ENCODE measurements at regions not wholly inside any gene's neighbourhood (a gene's known extent, or its start where the extent isn't known, plus 50 kb on each side); places are given as distances from the start of the nearest gene placed in this dataset.
A peak's percentile ranks its signal among the peaks of the same experiment; 100 is the strongest.
"Not testable (repeated sequence)": the region's sequence is repeated elsewhere in the genome, so short reads cannot be mapped to it uniquely, and the experiment has no call there.

GRCh38 chr1:161454865-161455707, 50.2 kb upstream of the FCGR2A start:
- H3K27ac ChIP-seq; H3K9me3 ChIP-seq; H3K36me3 ChIP-seq; FAIRE-seq; H3K4me1 ChIP-seq; H3K4me3 ChIP-seq; DNase-seq; intact Hi-C loops (cut with DNase I); H3K27me3 ChIP-seq: not testable (repeated sequence)
- ATAC-seq = peak; percentile 29 to 53 (median 38)
- WGBS, 2 donors = no CpG with 5 or more reads among the region's 107 CpGs

DNA sequence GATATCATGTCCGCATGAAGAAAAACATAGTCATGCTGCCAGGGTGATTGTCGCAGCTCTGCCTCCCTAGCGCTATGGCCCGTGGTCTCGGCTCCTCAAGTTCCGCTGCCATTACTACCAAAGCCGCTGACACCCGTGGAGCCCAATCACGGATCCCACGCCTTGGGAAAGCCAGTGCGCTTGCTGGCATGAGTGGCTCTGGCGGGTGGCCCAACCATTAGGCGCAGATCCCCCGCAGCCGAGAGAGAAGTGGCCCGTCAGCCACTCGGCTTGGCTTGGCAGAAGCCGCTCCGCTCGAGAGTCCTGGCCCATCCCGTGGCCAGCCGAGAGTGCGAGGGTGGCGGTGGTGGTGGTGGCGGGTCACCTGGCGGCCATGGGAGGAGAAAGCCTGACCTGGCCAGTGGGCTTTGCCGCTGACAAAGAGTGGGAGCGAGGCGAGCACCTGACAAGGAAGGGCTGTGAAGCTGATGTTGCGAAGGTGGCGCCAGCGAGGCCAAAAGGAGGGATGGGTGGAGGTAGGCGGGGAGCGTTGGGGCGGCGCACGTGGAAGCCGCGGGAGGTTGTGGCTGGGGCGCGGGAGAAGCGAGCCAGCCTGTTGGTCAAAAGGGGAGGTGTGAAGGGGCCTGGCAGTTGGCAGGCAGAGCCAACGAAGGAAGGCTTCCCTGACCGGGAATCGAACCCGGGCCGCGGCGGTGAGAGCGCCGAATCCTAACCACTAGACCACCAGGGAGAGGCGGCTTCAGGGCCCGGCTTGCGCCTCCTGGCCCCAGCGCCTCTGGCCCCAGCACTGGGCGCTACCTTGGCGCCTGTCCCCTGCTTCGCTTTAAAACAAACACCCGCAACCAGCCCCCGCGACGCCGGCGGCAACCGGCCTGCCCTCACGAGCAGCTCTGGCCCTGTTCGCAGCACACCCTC, 51.0 kb upstream of the FCGR2A start:
- not testable (repeated sequence) for FAIRE-seq
- 57 to 62% methylated on average over 11 to 12 of the region's 67 CpGs for WGBS, 2 donors
- ATAC-seq = peak; percentile 74 to 91 (median 82)

GRCh38 chr1:161451698-161452348, 53.4 kb upstream of the FCGR2A start:
- DNase-seq; FAIRE-seq; intact Hi-C loops (cut with DNase I); H3K27me3 ChIP-seq; H3K4me1 ChIP-seq; H3K9me3 ChIP-seq; ATAC-seq; H3K27ac ChIP-seq; H3K36me3 ChIP-seq; H3K4me3 ChIP-seq: not testable (repeated sequence)
- no CpG with 5 or more reads among the region's 29 CpGs for WGBS, 2 donors

More for the DNA sequence above, 51.0 kb upstream of the FCGR2A start:
- H3K36me3 ChIP-seq; H3K4me1 ChIP-seq; H3K27me3 ChIP-seq; H3K9me3 ChIP-seq; intact Hi-C loops (cut with DNase I); H3K27ac ChIP-seq; H3K4me3 ChIP-seq: not testable (repeated sequence)
- DNase-seq = peak in 4 of 6 donors; percentile 36 to 97 (median 61)

DNA sequence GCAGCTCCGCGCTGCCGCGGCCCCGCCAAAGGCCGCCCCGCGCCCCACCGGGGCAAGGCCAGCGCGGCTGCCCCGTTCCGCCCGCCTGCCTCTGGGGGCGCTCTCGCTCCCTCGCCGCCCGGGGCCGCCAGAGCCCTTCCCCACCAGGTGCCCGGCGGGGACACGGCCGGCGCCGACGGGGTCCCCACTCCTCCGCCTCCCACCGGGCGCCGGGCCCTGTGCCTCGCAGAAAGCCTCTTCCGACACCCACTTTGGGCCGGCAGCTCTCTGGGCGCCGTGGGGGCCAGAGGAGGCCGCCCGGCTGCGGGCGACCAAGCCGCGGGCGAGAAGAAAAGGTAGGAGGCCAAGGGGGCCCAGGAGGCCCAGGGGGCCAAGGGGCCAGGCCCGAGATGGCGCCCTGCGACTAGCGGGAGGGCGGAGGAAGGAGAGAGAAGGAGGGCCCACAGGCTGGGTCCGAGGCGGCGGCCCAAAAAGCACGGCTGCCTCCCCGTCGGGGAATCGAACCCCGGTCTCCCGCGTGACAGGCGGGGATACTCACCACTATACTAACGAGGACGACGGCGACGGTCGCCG, 57.4 kb upstream of the FCGR2A start:
- FAIRE-seq; H3K36me3 ChIP-seq; ATAC-seq; H3K4me3 ChIP-seq; H3K27me3 ChIP-seq; H3K4me1 ChIP-seq; DNase-seq; intact Hi-C loops (cut with DNase I); H3K27ac ChIP-seq; H3K9me3 ChIP-seq: not testable (repeated sequence)
- WGBS, 2 donors = no CpG with 5 or more reads among the region's 66 CpGs

GRCh38 chr1:161447040-161447759, 58.1 kb upstream of the FCGR2A start:
- FAIRE-seq; H3K27ac ChIP-seq; H3K4me3 ChIP-seq; H3K4me1 ChIP-seq; H3K27me3 ChIP-seq; intact Hi-C loops (cut with DNase I); H3K36me3 ChIP-seq; DNase-seq; H3K9me3 ChIP-seq: not testable (repeated sequence)
- no CpG with 5 or more reads among the region's 79 CpGs for WGBS, 2 donors
- ATAC-seq = peak; percentile 61 to 79 (median 68)

GRCh38 chr1:161444725-161445124, 60.5 kb upstream of the FCGR2A start:
- H3K9me3 ChIP-seq; H3K4me3 ChIP-seq; H3K36me3 ChIP-seq; H3K27ac ChIP-seq; intact Hi-C loops (cut with DNase I); H3K4me1 ChIP-seq; H3K27me3 ChIP-seq; FAIRE-seq: not testable (repeated sequence)
- DNase-seq (peak; percentile 13 to 95 (median 40)), ATAC-seq (peak in 2 of 4 donors; percentile 7 to 15)
- WGBS, 2 donors = 71% methylated on average over 11 of the region's 18 CpGs

DNA sequence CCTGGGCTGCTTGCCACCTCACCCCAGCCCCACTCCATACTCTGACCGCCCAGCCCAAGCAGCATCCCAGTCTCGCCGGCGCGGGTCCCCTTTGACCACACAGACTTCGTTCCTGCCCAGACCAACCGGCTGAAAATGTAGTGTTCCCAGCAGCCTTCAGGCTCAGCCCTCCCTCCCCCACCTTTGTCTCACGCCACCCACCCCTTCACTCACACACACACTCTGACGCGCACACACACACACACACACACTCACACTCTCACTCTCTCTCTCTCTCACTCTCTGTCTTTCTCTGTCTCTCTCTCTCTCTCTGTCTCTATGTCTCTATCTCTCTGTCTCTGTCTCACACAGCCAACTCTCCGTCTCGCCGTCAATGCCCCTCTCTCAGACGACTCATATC, 61.0 kb upstream of the FCGR2A start:
- H3K27me3 ChIP-seq; H3K27ac ChIP-seq; H3K36me3 ChIP-seq; H3K4me1 ChIP-seq; intact Hi-C loops (cut with DNase I); H3K9me3 ChIP-seq; FAIRE-seq; H3K4me3 ChIP-seq: not testable (repeated sequence)
- whole genome bisulfite sequencing, 2 donors = 69 to 71% methylated on average over 2 to 3 of the region's 14 CpGs
- ATAC-seq (peak in 1 of 4 donors; percentile 5), DNase-seq (peak in 1 of 6 donors; percentile 71)

Data from pancreas (tissue), 10 donors.